BLaER1 (cell line): ENCODE measurements at regions not wholly inside any gene's neighbourhood (a gene's known extent, or its start where the extent isn't known, plus 50 kb on each side); places are given as distances from the start of the nearest gene placed in this dataset.

Experiments
- H3K27ac ChIP-seq: shearing (Covaris generic); formaldehyde crosslinking; 2 replicates; pipeline ENCODE4 v1.8.1; 2022
- H3K27me3 ChIP-seq: shearing (Covaris generic); formaldehyde crosslinking; 2 replicates; pipeline ENCODE4 v1.8.1; 2022
- H3K36me3 ChIP-seq: shearing (Covaris generic); formaldehyde crosslinking; 2 replicates; pipeline ENCODE4 v1.8.1; 2022
- H3K4me1 ChIP-seq: shearing (Covaris generic); formaldehyde crosslinking; 2 replicates; pipeline ENCODE4 v1.8.1; 2022
- H3K4me2 ChIP-seq: shearing (Covaris generic); formaldehyde crosslinking; 2 replicates; pipeline ENCODE4 v1.8.1; 2022
- H3K4me3 ChIP-seq: shearing (Covaris generic); formaldehyde crosslinking; 2 replicates; pipeline ENCODE4 v1.8.1; 2022
- H3K9ac ChIP-seq: shearing (Covaris generic); formaldehyde crosslinking; 2 replicates; pipeline ENCODE4 v1.8.1; 2022
- H3K9me3 ChIP-seq: shearing (Covaris generic); formaldehyde crosslinking; 2 replicates; pipeline ENCODE4 v1.8.1; 2022
- H4K20me1 ChIP-seq: shearing (Covaris generic); formaldehyde crosslinking; 2 replicates; pipeline ENCODE4 v1.8.1; 2022
- Cebpa-rat ChIP-seq: shearing (Covaris generic); IDR thresholded peaks from 2 replicates; pipeline ENCODE4 v1.8.1; 2022

GRCh38 chr10:6305401-6306321 lies 102.9 kb downstream of the PFKFB3 start:
- Histone ChIP-seq H3K36me3 (peaks cover 11% of the 10 kb centered on the region; the same call in 1 of the 2 replicates), H3K9ac (no peak overlapping the region), H4K20me1 (no peaks in the 10 kb centered on the region), H3K27ac (no peak overlapping the region), H3K4me1 (peaks cover 22% of the 10 kb centered on the region), H3K4me2 (peak overlapping the region; percentile 26; the same call in 1 of the 2 replicates), H3K4me3 (no peak overlapping the region), H3K9me3 (peaks cover 12% of the 10 kb centered on the region), H3K27me3 (no peaks in the 10 kb centered on the region)
- no peak for TF ChIP-seq Cebpa-rat

GRCh38 chr10:6306917-6307316 lies 104.2 kb downstream of the PFKFB3 start:
- H3K36me3 ChIP-seq, result peaks cover 11% of the 10 kb centered on the region; the same call in 1 of the 2 replicates
- H3K9ac ChIP-seq, result no peak overlapping the region
- H3K4me1 ChIP-seq, result peaks cover 15% of the 10 kb centered on the region
- no peak overlapping the region for H3K4me2 ChIP-seq
- H3K4me3 ChIP-seq, result no peak overlapping the region
- TF ChIP-seq Cebpa-rat, result no peak
- H3K27me3 ChIP-seq, result no peaks in the 10 kb centered on the region
- H3K9me3 ChIP-seq, result peaks cover 12% of the 10 kb centered on the region
- H3K27ac ChIP-seq, result no peak overlapping the region
- H4K20me1 ChIP-seq, result no peaks in the 10 kb centered on the region

GRCh38 chr10:6309816-6310215 lies 107.1 kb downstream of the PFKFB3 start:
- TF ChIP-seq Cebpa-rat, result no peak
- H3K4me3 ChIP-seq, result no peak overlapping the region
- H4K20me1 ChIP-seq, result no peaks in the 10 kb centered on the region
- H3K27ac ChIP-seq, result no peak overlapping the region
- no peak overlapping the region for H3K4me2 ChIP-seq
- no peak overlapping the region for H3K9ac ChIP-seq
- H3K4me1 ChIP-seq, result peaks cover 20% of the 10 kb centered on the region
- no peaks in the 10 kb centered on the region for H3K27me3 ChIP-seq
- peaks cover 11% of the 10 kb centered on the region; the same call in 1 of the 2 replicates for H3K36me3 ChIP-seq
- peaks cover 12% of the 10 kb centered on the region for H3K9me3 ChIP-seq

GRCh38 chr10:6310977-6311376 lies 108.2 kb downstream of the PFKFB3 start:
- H3K4me1 ChIP-seq, result peaks cover 19% of the 10 kb centered on the region
- no peaks in the 10 kb centered on the region for H4K20me1 ChIP-seq
- H3K4me2 ChIP-seq, result no peak overlapping the region
- TF ChIP-seq Cebpa-rat, result no peak
- no peaks in the 10 kb centered on the region for H3K27me3 ChIP-seq
- no peak overlapping the region for H3K9ac ChIP-seq
- no peak overlapping the region for H3K27ac ChIP-seq
- no peak overlapping the region for H3K4me3 ChIP-seq
- H3K36me3 ChIP-seq, result peaks cover 11% of the 10 kb centered on the region; the same call in 1 of the 2 replicates
- H3K9me3 ChIP-seq, result peaks cover 12% of the 10 kb centered on the region

GRCh38 chr10:6311700-6312330 lies 109.1 kb downstream of the PFKFB3 start:
- peaks cover 16% of the 10 kb centered on the region for H3K4me1 ChIP-seq
- H3K27ac ChIP-seq, result no peak overlapping the region
- no peak overlapping the region for H3K4me2 ChIP-seq
- H3K36me3 ChIP-seq, result peaks cover 4% of the 10 kb centered on the region; the same call in 1 of the 2 replicates
- peaks cover 5% of the 10 kb centered on the region for H3K9me3 ChIP-seq
- no peak for TF ChIP-seq Cebpa-rat
- H3K4me3 ChIP-seq, result no peak overlapping the region
- no peak overlapping the region for H3K9ac ChIP-seq
- H3K27me3 ChIP-seq, result no peaks in the 10 kb centered on the region
- no peaks in the 10 kb centered on the region for H4K20me1 ChIP-seq

GRCh38 chr10:6312636-6313035 lies 109.9 kb downstream of the PFKFB3 start:
- H3K36me3 ChIP-seq, result no peaks in the 10 kb centered on the region
- no peak overlapping the region for H3K4me3 ChIP-seq
- no peaks in the 10 kb centered on the region for H3K27me3 ChIP-seq
- H3K27ac ChIP-seq, result no peak overlapping the region
- H3K9ac ChIP-seq, result no peak overlapping the region
- no peak overlapping the region for H3K4me2 ChIP-seq
- H3K9me3 ChIP-seq, result no peaks in the 10 kb centered on the region
- H3K4me1 ChIP-seq, result peaks cover 11% of the 10 kb centered on the region
- no peak for TF ChIP-seq Cebpa-rat
- no peaks in the 10 kb centered on the region for H4K20me1 ChIP-seq

GRCh38 chr10:6313111-6313895 lies 110.6 kb downstream of the PFKFB3 start:
- no peak for TF ChIP-seq Cebpa-rat

GRCh38 chr10:6314620-6315205 lies 112.0 kb downstream of the PFKFB3 start:
- Histone ChIP-seq H4K20me1 (no peaks in the 10 kb centered on the region), H3K4me2 (peak overlapping the region; percentile 54), H3K36me3 (peaks cover 9% of the 10 kb centered on the region; the same call in 1 of the 2 replicates), H3K9me3 (0 out of 2 replicates have a peak, but pooled peaks cover 8% of the 10 kb centered on the region), H3K4me3 (no peak overlapping the region), H3K27ac (peak overlapping the region; percentile 22; the same call in 1 of the 2 replicates), H3K9ac (no peak overlapping the region), H3K4me1 (peaks cover 11% of the 10 kb centered on the region), H3K27me3 (no peaks in the 10 kb centered on the region)
- no peak for TF ChIP-seq Cebpa-rat

More at GRCh38 chr10:6313111-6313895, 110.6 kb downstream of the PFKFB3 start:
- Histone ChIP-seq H4K20me1 (no peaks in the 10 kb centered on the region), H3K9ac (no peak overlapping the region), H3K4me3 (no peak overlapping the region), H3K4me2 (no peak overlapping the region), H3K4me1 (peaks cover 11% of the 10 kb centered on the region), H3K27me3 (no peaks in the 10 kb centered on the region), H3K27ac (no peak overlapping the region), H3K9me3 (no peaks in the 10 kb centered on the region), H3K36me3 (peaks cover 5% of the 10 kb centered on the region; the same call in 1 of the 2 replicates)

- Histone ChIP-seq H3K9ac (no peak overlapping the region), H3K9me3 (peaks cover 13% of the 10 kb centered on the region; the same call in 1 of the 2 replicates), H3K36me3 (peaks cover 9% of the 10 kb centered on the region; the same call in 1 of the 2 replicates), H3K4me1 (peaks cover 33% of the 10 kb centered on the region), H3K27me3 (no peaks in the 10 kb centered on the region), H4K20me1 (no peaks in the 10 kb centered on the region), H3K4me3 (no peak overlapping the region), H3K4me2 (no peak overlapping the region), H3K27ac (no peak overlapping the region)
- no peak for TF ChIP-seq Cebpa-rat
These were observed 116.4 kb downstream of the PFKFB3 start for GRCh38 chr10:6319119-6319518.
